HEK293 (cell line): ENCODE measurements at regions not wholly inside any gene's neighbourhood (a gene's known extent, or its start where the extent isn't known, plus 50 kb on each side); places are given as distances from the start of the nearest gene placed in this dataset.

ENCODE experiments used
- CTCF ChIA-PET: fragments of 350-600 bp; formaldehyde crosslinking; extraction: SDS; loops from one replicate; lab custom pipeline; 2021; ENCODE audit warnings: antibody characterized with exemption; lab: Yijun Ruan, JAX
- POLR2A ChIA-PET: fragments of 300-600 bp; formaldehyde crosslinking; extraction: SDS; loops from one replicate; lab custom pipeline; 2020; ENCODE audit warnings: antibody characterized with exemption, inconsistent platforms; lab: Yijun Ruan, JAX
- H3K27ac ChIP-seq: fragments of 200-500 bp; sonication (Bioruptor generic); 2 replicates; pipeline ENCODE4 v1.5.1; 2014; ENCODE audit warnings: low read depth, low read length, control low read depth, inconsistent platforms; ENCODE audit errors: extremely low read depth
- H3K36me3 ChIP-seq, 2 experiments: fragments of 200-500 bp in 1 of 2; sonication (Bioruptor generic) in 1 of 2; 1 replicate in 1 of 2; 2 replicates in 1 of 2; pipeline ENCODE4 v1.5.1; 2014 to 2017; ENCODE audit warnings: inconsistent platforms in 2 of 2, low read length in 2 of 2; ENCODE audit not compliant: control insufficient read depth in 2 of 2, insufficient read depth in 1 of 2
- H3K4me1 ChIP-seq: fragments of 200-500 bp; sonication (Bioruptor generic); 2 replicates; pipeline ENCODE4 v1.5.1; 2014; ENCODE audit warnings: mild to moderate bottlenecking, low read length, inconsistent platforms; ENCODE audit not compliant: control insufficient read depth, insufficient read depth
- H3K4me3 ChIP-seq: 2 replicates; pipeline ENCODE4 v1.5.1; 2011; ENCODE audit warnings: low read depth, mild to moderate bottlenecking, control low read depth, low read length, moderate library complexity
- H3K9me3 ChIP-seq: fragments of 200-500 bp; sonication (Bioruptor generic); 2 replicates; pipeline ENCODE4 v1.5.1; 2014; ENCODE audit warnings: low read depth, low read length, inconsistent platforms; ENCODE audit not compliant: control insufficient read depth, insufficient read depth
- BCL11B ChIP-seq: fragments of 450-650 bp; formaldehyde crosslinking; IDR thresholded peaks from 2 replicates; pipeline ENCODE4 v1.5.1; 2016; ENCODE audit warnings: low read depth, missing biosample characterization, missing genetic modification characterization
- HIC1 ChIP-seq: fragments of 450-650 bp; formaldehyde crosslinking; IDR thresholded peaks from 2 replicates; pipeline ENCODE4 v1.5.1; 2016; ENCODE audit warnings: missing biosample characterization, missing genetic modification characterization
- HOXC10 ChIP-seq: sonication (generic); formaldehyde crosslinking; IDR thresholded peaks from 2 replicates; pipeline ENCODE4 v1.8.1; 2023; ENCODE audit warnings: mild to moderate bottlenecking, missing genetic modification reagents
- IKZF3 ChIP-seq: fragments of 450-650 bp; IDR thresholded peaks from 2 replicates; pipeline ENCODE4 v1.5.0; 2018; ENCODE audit warnings: missing biosample characterization, mild to moderate bottlenecking, missing genetic modification characterization, moderate library complexity
- KLF1 ChIP-seq: fragments of 450-650 bp; formaldehyde crosslinking; IDR thresholded peaks from 2 replicates; pipeline ENCODE4 v1.5.1; 2016; ENCODE audit warnings: missing biosample characterization, missing genetic modification characterization
- KLF8 ChIP-seq: fragments of 450-650 bp; formaldehyde crosslinking; IDR thresholded peaks from 2 replicates; pipeline ENCODE4 v1.5.1; 2016; ENCODE audit warnings: missing biosample characterization, missing genetic modification characterization
- SALL2 ChIP-seq: fragments of 450-650 bp; formaldehyde crosslinking; IDR thresholded peaks from 2 replicates; pipeline ENCODE4 v1.5.0; 2017; ENCODE audit warnings: missing biosample characterization, mild to moderate bottlenecking, missing genetic modification characterization, borderline replicate concordance
- SETDB1 ChIP-seq: IDR thresholded peaks from one replicate; pipeline ENCODE4 v1.6.1; 2017; ENCODE audit warnings: mild to moderate bottlenecking, low read length, moderate library complexity, mixed read lengths; ENCODE audit not compliant: insufficient read length
- ZBTB1 ChIP-seq: fragments of 450-650 bp; formaldehyde crosslinking; IDR thresholded peaks from 2 replicates; pipeline ENCODE4 v1.5.1; 2016; ENCODE audit warnings: missing biosample characterization, missing genetic modification characterization
- ZBTB44 ChIP-seq: fragments of 450-650 bp; IDR thresholded peaks from 2 replicates; pipeline ENCODE4 v1.5.1; 2018; ENCODE audit warnings: missing biosample characterization, mild to moderate bottlenecking, missing genetic modification characterization
- ZBTB6 ChIP-seq: fragments of 450-650 bp; formaldehyde crosslinking; IDR thresholded peaks from 2 replicates; pipeline ENCODE4 v1.5.1; 2017; ENCODE audit warnings: missing biosample characterization, missing genetic modification characterization
- ZBTB8A ChIP-seq: fragments of 450-650 bp; formaldehyde crosslinking; IDR thresholded peaks from 2 replicates; pipeline ENCODE4 v1.5.1; 2016; ENCODE audit warnings: missing biosample characterization, missing genetic modification characterization
- ZFP41 ChIP-seq: fragments of 450-650 bp; formaldehyde crosslinking; IDR thresholded peaks from 2 replicates; pipeline ENCODE4 v1.5.1; 2016; ENCODE audit warnings: missing biosample characterization, missing genetic modification characterization, borderline replicate concordance
- ZFP69B ChIP-seq: fragments of 450-650 bp; formaldehyde crosslinking; IDR thresholded peaks from 2 replicates; pipeline ENCODE4 v1.5.1; 2016; ENCODE audit warnings: missing biosample characterization, missing genetic modification characterization
- ZNF239 ChIP-seq: fragments of 450-650 bp; formaldehyde crosslinking; IDR thresholded peaks from 2 replicates; pipeline ENCODE4 v1.5.1; 2016; ENCODE audit warnings: missing biosample characterization, missing genetic modification characterization
- ZNF645 ChIP-seq: fragments of 450-650 bp; formaldehyde crosslinking; IDR thresholded peaks from 2 replicates; pipeline ENCODE4; 2016; ENCODE audit warnings: missing biosample characterization, missing genetic modification characterization
- ZNF670 ChIP-seq: fragments of 450-650 bp; formaldehyde crosslinking; IDR thresholded peaks from 2 replicates; pipeline ENCODE4 v1.5.1; 2016; ENCODE audit warnings: missing biosample characterization, missing genetic modification characterization, low read depth
- ZSCAN18 ChIP-seq: fragments of 450-650 bp; formaldehyde crosslinking; IDR thresholded peaks from 2 replicates; pipeline ENCODE4 v1.5.1; 2016; ENCODE audit warnings: missing biosample characterization, missing genetic modification characterization
- ZSCAN4 ChIP-seq: fragments of 450-650 bp; formaldehyde crosslinking; IDR thresholded peaks from 2 replicates; pipeline ENCODE4 v1.5.1; 2017; ENCODE audit warnings: missing biosample characterization, missing genetic modification characterization
- ZXDB ChIP-seq: fragments of 450-650 bp; formaldehyde crosslinking; IDR thresholded peaks from 2 replicates; pipeline ENCODE4 v1.5.1; 2016; ENCODE audit warnings: missing biosample characterization, missing genetic modification characterization

GRCh38 chr2:203789618-203790017, 78.0 kb upstream of the CTLA4 start:
- ChIA-PET CTCF (interaction anchor here (0.6 to 1.0 kb wide), 2 partner anchors 337 to 569 kb away, joined by 4 read pairs; no protein-coding TSS in a partner anchor), POLR2A (no interaction called here)
- Histone ChIP-seq H3K36me3 (no peaks in the 10 kb centered on the region), H3K4me3 (no peak overlapping the region), H3K4me1 (no peaks in the 10 kb centered on the region), H3K9me3 (no peaks in the 10 kb centered on the region), H3K27ac (no peak overlapping the region)
- TF ChIP-seq ZSCAN4 (tag by site-specific recombination) (0 out of 2 replicates have a peak, but pooled peaks have one; percentile 19), ZFP41 (no peak), BCL11B (tag by site-specific recombination) (no peak)

- no peaks in the 10 kb centered on the region for H3K9me3 ChIP-seq
- no peak for TF ChIP-seq HOXC10 (CRISPR knock-in tag)
- TF ChIP-seq KLF8 (tag by site-specific recombination), result no peak
- no peak for TF ChIP-seq ZBTB1 (tag by site-specific recombination)
- TF ChIP-seq HIC1 (tag by site-specific recombination), result no peak
- TF ChIP-seq ZFP69B (tag by site-specific recombination), result no peak
- TF ChIP-seq KLF1, result no peak
- TF ChIP-seq IKZF3, result no peak
- no peak for TF ChIP-seq ZNF239 (tag by site-specific recombination)
- TF ChIP-seq ZSCAN18, result no peak
- no peak for TF ChIP-seq ZBTB44
- CTCF ChIA-PET, result interaction anchor here (0.6 to 1.0 kb wide), 4 partner anchors 9 to 570 kb away, joined by 3 to 4 read pairs (median 4); no protein-coding TSS in a partner anchor
- H3K36me3 ChIP-seq, result no peaks in the 10 kb centered on the region
- POLR2A ChIA-PET, result no interaction called here
- H3K27ac ChIP-seq, result no peak overlapping the region
- no peaks in the 10 kb centered on the region for H3K4me1 ChIP-seq
- no peak overlapping the region for H3K4me3 ChIP-seq
These were observed 77.3 kb upstream of the CTLA4 start for GRCh38 chr2:203790134-203790852.

GRCh38 chr2:203796248-203797010, 71.1 kb upstream of the CTLA4 start:
- Histone ChIP-seq H3K36me3 (no peaks in the 10 kb centered on the region), H3K4me3 (no peak overlapping the region), H3K9me3 (no peaks in the 10 kb centered on the region), H3K4me1 (no peaks in the 10 kb centered on the region), H3K27ac (no peak overlapping the region)
- ChIA-PET POLR2A (no interaction called here), CTCF (no interaction called here)
- TF ChIP-seq SALL2 (no peak), ZNF670 (no peak), ZNF645 (tag by site-specific recombination) (no peak), ZXDB (no peak), ZBTB8A (no peak), ZBTB6 (tag by site-specific recombination) (no peak), SETDB1 (no peak)
